Epithelial cell of esophagus (primary cell): ENCODE measurements at regions not wholly inside any gene's neighbourhood (a gene's known extent, or its start where the extent isn't known, plus 50 kb on each side); places are given as distances from the start of the nearest gene placed in this dataset.

ENCODE experiments used
- DNase-seq: peaks from one replicate; pipeline ENCODE4 v3.0.0; 2010; ENCODE audit warnings: low read depth
- H3K4me3 ChIP-seq: 2 replicates; pipeline ENCODE4 v1.5.1; 2011; ENCODE audit warnings: mild to moderate bottlenecking, low read length, control low read depth
- CTCF ChIP-seq: IDR thresholded peaks from 2 replicates; pipeline ENCODE4 v1.5.1; 2011; ENCODE audit warnings: low read depth, mild to moderate bottlenecking, low read length, control low read depth, inconsistent platforms; ENCODE audit not compliant: insufficient read depth; ENCODE audit errors: missing control alignments

GRCh38 chr7:131145026-131145425 lies 182.7 kb upstream of the MKLN1 start:
- TF ChIP-seq CTCF, result no peak
- DNase-seq, result peak; percentile 38
- no peak overlapping the region for H3K4me3 ChIP-seq

- TF ChIP-seq CTCF, result no peak
These were observed 181.9 kb upstream of the MKLN1 start for GRCh38 chr7:131145770-131146169.

GRCh38 chr7:131147604-131148003 lies 180.1 kb upstream of the MKLN1 start:
- no peak overlapping the region for H3K4me3 ChIP-seq
- DNase-seq, result no peak
- TF ChIP-seq CTCF, result no peak

More at GRCh38 chr7:131145770-131146169, 181.9 kb upstream of the MKLN1 start:
- no peak overlapping the region for H3K4me3 ChIP-seq
- DNase-seq, result no peak

GRCh38 chr7:131148258-131148657 lies 179.4 kb upstream of the MKLN1 start:
- H3K4me3 ChIP-seq, result no peak overlapping the region
- no peak for TF ChIP-seq CTCF
- no peak for DNase-seq

GRCh38 chr7:131148708-131149428 lies 178.8 kb upstream of the MKLN1 start:
- no peak for DNase-seq
- no peak for TF ChIP-seq CTCF
- H3K4me3 ChIP-seq, result no peak overlapping the region

GRCh38 chr7:131149429-131149773 lies 178.3 kb upstream of the MKLN1 start:
- H3K4me3 ChIP-seq, result no peak overlapping the region
- TF ChIP-seq CTCF, result no peak
- DNase-seq, result no peak

- no peak for TF ChIP-seq CTCF
- H3K4me3 ChIP-seq, result no peak overlapping the region
- no peak for DNase-seq
These were observed 177.8 kb upstream of the MKLN1 start for GRCh38 chr7:131149840-131150239.
